ENCODE measurements at regions not wholly inside any gene's neighbourhood (a gene's known extent, or its start where the extent isn't known, plus 50 kb on each side); places are given as distances from the start of the nearest gene placed in this dataset.

DNA sequence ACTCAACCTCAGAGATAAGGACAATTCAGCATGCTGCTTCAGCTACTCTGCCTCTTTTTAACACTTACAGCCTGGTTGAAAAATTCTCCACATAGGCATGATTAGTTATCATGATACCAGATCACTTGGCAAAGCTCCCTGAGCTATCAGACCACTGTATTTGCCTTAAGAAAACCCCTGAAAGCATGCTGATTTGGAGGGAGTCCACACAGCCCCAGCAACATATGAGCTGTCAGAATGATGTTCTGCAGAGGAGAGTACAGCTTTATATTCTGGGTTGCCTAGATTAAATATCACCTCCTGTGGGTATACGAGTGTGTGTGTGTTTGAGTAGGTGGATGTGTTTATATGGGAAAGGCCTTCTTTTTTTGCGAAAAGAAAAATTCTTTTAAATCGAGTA is 170.2 kb upstream of the CHRM2 start:
- no peak overlapping the region for H3K9ac ChIP-seq (ENCODE audit: low read length)
- H3K79me2 ChIP-seq (ENCODE audit: control insufficient read depth, insufficient read depth, low read length): no peaks in the 10 kb centered on the region
- no peaks in the 10 kb centered on the region for H3K27me3 ChIP-seq (ENCODE audit: insufficient read depth, low read length, poor library complexity)
- H3K4ac ChIP-seq (ENCODE audit: low read depth, low read length): no peak overlapping the region
- DNase-seq: peak; percentile 31
- H4K8ac ChIP-seq (ENCODE audit: low read depth, low read length): no peak overlapping the region
- H2AK5ac ChIP-seq (ENCODE audit: low read length): no peak overlapping the region
- no peak overlapping the region for H2BK120ac ChIP-seq (ENCODE audit: low read depth, low read length)
- whole genome bisulfite sequencing (ENCODE audit: extremely low coverage, insufficient coverage, low lambda C conversion rate): 100% methylated on average over 1 of the region's 3 CpGs
- H3K36me3 ChIP-seq (ENCODE audit: control insufficient read depth, insufficient read depth, low read length): no peaks in the 10 kb centered on the region
- no peak overlapping the region for H3K56ac ChIP-seq (ENCODE audit: low read length)
- no peak overlapping the region for H3K18ac ChIP-seq (ENCODE audit: low read length)
- no peak overlapping the region for H3K27ac ChIP-seq (ENCODE audit: low read depth, low read length)
- no peak overlapping the region for H3K4me3 ChIP-seq (ENCODE audit: low read length)
- no peak overlapping the region for H4K5ac ChIP-seq (ENCODE audit: low read length)
- no peaks in the 10 kb centered on the region for H3K79me1 ChIP-seq (ENCODE audit: low read length)
- no peak overlapping the region for H2BK5ac ChIP-seq (ENCODE audit: low read length)
- no peak overlapping the region for H2BK15ac ChIP-seq (replicated peaks; ENCODE audit: low read depth)
- no peak overlapping the region for H3K4me2 ChIP-seq (ENCODE audit: low read length)
- H3K23ac ChIP-seq (ENCODE audit: low read length): no peak overlapping the region
- H3K4me1 ChIP-seq (ENCODE audit: control insufficient read depth, low read depth, low read length): no peaks in the 10 kb centered on the region

DNA sequence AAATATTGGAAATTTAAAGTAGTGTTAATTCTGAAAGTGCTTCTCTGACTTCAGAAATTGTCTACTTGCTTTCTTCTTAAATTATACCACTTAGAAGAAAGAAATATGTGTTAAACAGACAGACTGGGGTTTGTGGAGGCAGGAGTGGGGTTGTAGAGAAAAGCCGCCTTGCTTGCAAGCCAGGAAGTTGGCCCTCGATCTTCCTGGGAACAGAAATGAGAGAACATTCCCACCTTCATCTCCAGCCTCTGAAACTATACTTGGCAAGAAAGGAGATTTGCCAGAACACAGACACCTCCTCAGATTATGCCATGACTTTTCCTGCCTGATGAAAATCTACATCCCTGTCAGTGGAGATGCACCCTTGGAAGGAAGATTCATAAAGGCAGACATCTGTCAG is 171.2 kb upstream of the CHRM2 start:
- WGBS (ENCODE audit: extremely low coverage, insufficient coverage, low lambda C conversion rate): no CpG with 5 or more reads among the region's 2 CpGs
- H3K4ac ChIP-seq (ENCODE audit: low read depth, low read length): no peak overlapping the region
- no peak overlapping the region for H2BK5ac ChIP-seq (ENCODE audit: low read length)
- H3K23ac ChIP-seq (ENCODE audit: low read length): no peak overlapping the region
- no peaks in the 10 kb centered on the region for H3K36me3 ChIP-seq (ENCODE audit: control insufficient read depth, insufficient read depth, low read length)
- no peak overlapping the region for H3K27ac ChIP-seq (ENCODE audit: low read depth, low read length)
- H2AK5ac ChIP-seq (ENCODE audit: low read length): no peak overlapping the region
- H3K56ac ChIP-seq (ENCODE audit: low read length): no peak overlapping the region
- H4K5ac ChIP-seq (ENCODE audit: low read length): no peak overlapping the region
- no peak overlapping the region for H3K4me2 ChIP-seq (ENCODE audit: low read length)
- no peaks in the 10 kb centered on the region for H3K79me1 ChIP-seq (ENCODE audit: low read length)
- no peak overlapping the region for H3K18ac ChIP-seq (ENCODE audit: low read length)
- no peak for DNase-seq
- no peak overlapping the region for H3K9ac ChIP-seq (ENCODE audit: low read length)
- no peak overlapping the region for H4K8ac ChIP-seq (ENCODE audit: low read depth, low read length)
- no peak overlapping the region for H2BK15ac ChIP-seq (replicated peaks; ENCODE audit: low read depth)
- no peak overlapping the region for H3K4me3 ChIP-seq (ENCODE audit: low read length)
- H3K79me2 ChIP-seq (ENCODE audit: control insufficient read depth, insufficient read depth, low read length): no peaks in the 10 kb centered on the region
- no peaks in the 10 kb centered on the region for H3K27me3 ChIP-seq (ENCODE audit: insufficient read depth, low read length, poor library complexity)
- no peak overlapping the region for H2BK120ac ChIP-seq (ENCODE audit: low read depth, low read length)
- H3K4me1 ChIP-seq (ENCODE audit: control insufficient read depth, low read depth, low read length): no peaks in the 10 kb centered on the region

DNA sequence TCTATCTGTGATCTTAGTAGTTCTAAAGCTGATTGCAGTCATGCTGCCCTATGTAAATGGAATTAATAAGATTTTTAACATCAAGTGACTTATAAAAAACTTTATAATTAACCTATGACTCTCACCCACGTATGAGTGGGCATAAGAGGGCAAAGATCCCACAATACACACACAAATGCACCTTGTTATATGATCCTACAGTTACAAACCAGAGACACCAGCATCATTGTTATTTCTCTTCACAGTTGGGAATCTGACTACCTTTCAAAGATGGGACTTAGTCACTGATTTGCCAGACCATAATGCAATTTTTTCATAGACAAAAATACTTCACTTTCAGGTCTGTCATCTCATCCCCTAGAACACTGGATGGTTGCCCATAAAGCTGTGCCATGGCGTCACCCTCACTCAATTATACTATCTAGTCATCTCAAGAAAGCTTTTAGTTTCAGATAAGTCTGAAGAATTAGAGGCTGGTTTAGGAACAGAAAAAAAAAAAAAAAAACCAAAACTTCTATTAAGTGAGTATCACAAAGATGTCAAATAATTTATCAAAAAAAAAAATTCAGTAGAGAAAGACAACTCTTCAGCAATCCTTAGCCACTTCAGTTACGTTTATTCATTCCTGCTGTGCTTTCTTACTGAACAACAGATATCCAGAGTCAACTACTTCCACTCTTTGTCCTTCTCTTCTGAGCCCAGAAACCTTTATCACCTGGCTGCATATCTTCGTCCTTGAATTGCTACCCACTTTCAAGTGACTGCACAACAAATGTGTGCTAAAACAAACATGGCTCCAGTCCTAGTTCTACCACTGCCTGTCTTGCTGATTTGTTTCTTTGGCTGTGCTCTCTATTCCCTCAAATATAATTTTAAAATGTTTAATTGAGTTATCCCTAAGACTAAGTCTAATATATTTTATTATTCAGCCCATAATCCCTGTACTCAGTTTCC is 175.0 kb upstream of the CHRM2 start:
- no peak for DNase-seq
- no CpG with 5 or more reads among the region's 4 CpGs for WGBS (ENCODE audit: extremely low coverage, insufficient coverage, low lambda C conversion rate)
- no peak overlapping the region for H4K8ac ChIP-seq (ENCODE audit: low read depth, low read length)

DNA sequence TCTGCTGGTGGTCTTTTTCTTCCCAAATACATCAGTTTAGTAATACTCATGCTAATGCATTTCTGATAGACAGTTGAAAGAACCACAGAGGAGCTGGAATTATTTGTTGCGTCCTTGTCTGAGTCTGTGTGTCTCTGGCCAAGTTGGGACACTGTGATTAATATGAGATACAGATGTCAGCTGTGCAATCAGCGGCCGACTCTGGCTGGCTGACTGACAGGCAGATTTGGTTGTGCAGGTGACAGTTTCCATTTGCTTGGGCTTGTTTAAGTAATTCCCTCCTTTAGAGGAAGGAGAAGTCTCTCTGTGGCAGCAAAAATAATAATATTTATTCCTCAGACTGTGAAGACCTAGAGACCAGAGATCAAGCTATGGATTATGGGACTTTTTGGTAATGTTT is 176.2 kb upstream of the CHRM2 start:
- Histone ChIP-seq H3K56ac (ENCODE audit: low read length) (no peak overlapping the region), H2BK5ac (ENCODE audit: low read length) (no peak overlapping the region), H2BK120ac (ENCODE audit: low read depth, low read length) (no peak overlapping the region), H4K5ac (ENCODE audit: low read length) (no peak overlapping the region), H3K4ac (ENCODE audit: low read depth, low read length) (no peak overlapping the region), H3K4me2 (ENCODE audit: low read length) (no peak overlapping the region), H3K18ac (ENCODE audit: low read length) (no peak overlapping the region), H3K79me2 (ENCODE audit: control insufficient read depth, insufficient read depth, low read length) (no peaks in the 10 kb centered on the region), H3K36me3 (ENCODE audit: control insufficient read depth, insufficient read depth, low read length) (no peaks in the 10 kb centered on the region), H3K27me3 (ENCODE audit: insufficient read depth, low read length, poor library complexity) (no peaks in the 10 kb centered on the region), H2AK5ac (ENCODE audit: low read length) (no peak overlapping the region), H3K79me1 (ENCODE audit: low read length) (no peaks in the 10 kb centered on the region), H3K27ac (ENCODE audit: low read depth, low read length) (no peak overlapping the region), H3K4me3 (ENCODE audit: low read length) (no peak overlapping the region), H2BK15ac (replicated peaks; ENCODE audit: low read depth) (no peak overlapping the region), H4K8ac (ENCODE audit: low read depth, low read length) (no peak overlapping the region), H3K9ac (ENCODE audit: low read length) (no peak overlapping the region), H3K4me1 (ENCODE audit: control insufficient read depth, low read depth, low read length) (no peaks in the 10 kb centered on the region), H3K23ac (ENCODE audit: low read length) (no peak overlapping the region)
- no CpG with 5 or more reads among the region's 3 CpGs for WGBS (ENCODE audit: extremely low coverage, insufficient coverage, low lambda C conversion rate)
- no peak for DNase-seq

More for the DNA sequence above, 175.0 kb upstream of the CHRM2 start:
- Histone ChIP-seq H3K4me1 (ENCODE audit: control insufficient read depth, low read depth, low read length) (no peaks in the 10 kb centered on the region), H3K79me1 (ENCODE audit: low read length) (no peaks in the 10 kb centered on the region), H3K4ac (ENCODE audit: low read depth, low read length) (no peak overlapping the region), H2BK15ac (replicated peaks; ENCODE audit: low read depth) (no peak overlapping the region), H2BK5ac (ENCODE audit: low read length) (no peak overlapping the region), H4K5ac (ENCODE audit: low read length) (no peak overlapping the region), H2BK120ac (ENCODE audit: low read depth, low read length) (no peak overlapping the region), H3K79me2 (ENCODE audit: control insufficient read depth, insufficient read depth, low read length) (no peaks in the 10 kb centered on the region), H3K18ac (ENCODE audit: low read length) (no peak overlapping the region), H2AK5ac (ENCODE audit: low read length) (no peak overlapping the region), H3K27me3 (ENCODE audit: insufficient read depth, low read length, poor library complexity) (no peaks in the 10 kb centered on the region), H3K23ac (ENCODE audit: low read length) (no peak overlapping the region), H3K9ac (ENCODE audit: low read length) (no peak overlapping the region), H3K4me3 (ENCODE audit: low read length) (no peak overlapping the region), H3K56ac (ENCODE audit: low read length) (no peak overlapping the region), H3K27ac (ENCODE audit: low read depth, low read length) (no peak overlapping the region), H3K36me3 (ENCODE audit: control insufficient read depth, insufficient read depth, low read length) (no peaks in the 10 kb centered on the region), H3K4me2 (ENCODE audit: low read length) (no peak overlapping the region)

DNA sequence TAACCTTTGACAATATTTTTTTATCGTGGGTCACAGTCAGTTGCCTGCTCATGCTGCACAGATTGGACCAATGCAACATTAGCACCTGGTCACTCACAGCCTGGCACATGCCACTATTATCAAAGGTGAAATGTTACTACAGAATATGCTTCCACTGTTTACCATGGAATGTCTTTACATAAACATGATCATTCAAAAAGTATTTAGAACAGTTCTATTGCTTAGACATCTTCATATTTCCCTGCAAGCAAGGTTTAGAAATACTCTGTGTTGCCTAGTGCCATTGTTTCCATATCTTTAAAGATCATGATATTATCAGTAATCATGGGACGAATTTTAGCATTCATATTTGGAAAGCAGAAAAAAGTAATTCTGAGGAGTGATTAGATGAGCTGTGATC is 179.9 kb upstream of the CHRM2 start:
- no peak overlapping the region for H2BK120ac ChIP-seq (ENCODE audit: low read depth, low read length)

More for the DNA sequence above, 179.9 kb upstream of the CHRM2 start:
- H3K79me1 ChIP-seq (ENCODE audit: low read length): no peaks in the 10 kb centered on the region
- no peak overlapping the region for H3K4me2 ChIP-seq (ENCODE audit: low read length)
- no peaks in the 10 kb centered on the region for H3K36me3 ChIP-seq (ENCODE audit: control insufficient read depth, insufficient read depth, low read length)
- H2BK15ac ChIP-seq (replicated peaks; ENCODE audit: low read depth): no peak overlapping the region
- no peak overlapping the region for H3K27ac ChIP-seq (ENCODE audit: low read depth, low read length)
- WGBS (ENCODE audit: extremely low coverage, insufficient coverage, low lambda C conversion rate): no CpG with 5 or more reads among the region's 2 CpGs
- H4K8ac ChIP-seq (ENCODE audit: low read depth, low read length): no peak overlapping the region
- H3K56ac ChIP-seq (ENCODE audit: low read length): no peak overlapping the region
- no peak overlapping the region for H3K4ac ChIP-seq (ENCODE audit: low read depth, low read length)
- H2AK5ac ChIP-seq (ENCODE audit: low read length): no peak overlapping the region
- H4K5ac ChIP-seq (ENCODE audit: low read length): no peak overlapping the region
- no peak overlapping the region for H3K18ac ChIP-seq (ENCODE audit: low read length)
- DNase-seq: no peak
- no peaks in the 10 kb centered on the region for H3K79me2 ChIP-seq (ENCODE audit: control insufficient read depth, insufficient read depth, low read length)
- H3K23ac ChIP-seq (ENCODE audit: low read length): no peak overlapping the region
- H2BK5ac ChIP-seq (ENCODE audit: low read length): no peak overlapping the region
- H3K27me3 ChIP-seq (ENCODE audit: insufficient read depth, low read length, poor library complexity): no peaks in the 10 kb centered on the region
- H3K9ac ChIP-seq (ENCODE audit: low read length): no peak overlapping the region
- H3K4me3 ChIP-seq (ENCODE audit: low read length): no peak overlapping the region
- H3K4me1 ChIP-seq (ENCODE audit: control insufficient read depth, low read depth, low read length): no peaks in the 10 kb centered on the region
